NCI-H526 treated with DMSO at 0.1 percent for 48 hours (cell line): ENCODE measurements at regions not wholly inside any gene's neighbourhood (a gene's known extent, or its start where the extent isn't known, plus 50 kb on each side); places are given as distances from the start of the nearest gene placed in this dataset.
"Not testable (repeated sequence)": the region's sequence is repeated elsewhere in the genome, so short reads cannot be mapped to it uniquely, and the experiment has no call there.

Source experiments
- DNase-seq: peaks from one replicate; lab custom pipeline; 2025; lab: John Stamatoyannopoulos, UW

DNA sequence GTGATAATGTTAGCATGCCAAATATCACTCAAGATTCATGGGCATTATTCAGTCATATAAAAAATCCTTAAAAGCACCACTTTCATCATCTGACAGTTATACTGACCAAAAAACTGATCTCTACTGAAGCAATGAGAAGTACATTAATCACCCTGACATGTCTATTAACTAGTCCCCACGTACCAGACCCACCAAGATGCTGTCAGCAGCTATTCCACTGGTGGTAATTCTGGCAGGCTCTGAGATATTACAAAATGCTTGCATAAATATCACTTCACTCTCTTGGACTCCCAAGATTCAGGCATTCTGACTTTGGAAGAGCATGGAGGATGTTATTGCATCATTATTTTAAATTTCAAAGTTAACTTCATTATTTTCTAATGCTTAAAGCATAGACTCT lies 717.0 kb downstream of the DNAH5 start:
- DNase-seq: no peak

DNA sequence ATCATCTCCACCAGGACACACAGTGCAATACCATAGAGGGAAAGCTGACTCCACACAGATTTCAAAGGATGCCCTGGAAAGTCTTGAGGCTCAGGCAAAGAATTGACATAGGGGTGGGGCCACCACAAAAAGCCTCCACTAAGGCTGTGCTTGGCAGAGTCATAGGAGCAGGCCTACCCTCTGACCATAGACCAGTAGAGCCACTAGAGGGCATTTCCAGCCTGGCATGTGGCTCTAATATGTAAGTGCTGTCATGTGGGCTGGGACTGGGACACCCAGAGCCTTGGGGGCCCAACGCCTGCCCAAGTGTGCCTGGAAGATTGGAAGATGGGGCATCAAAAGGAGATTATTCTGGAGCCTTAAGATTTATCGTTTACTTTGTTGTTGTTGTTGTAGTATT lies 726.0 kb downstream of the DNAH5 start:
- no peak for DNase-seq

DNA sequence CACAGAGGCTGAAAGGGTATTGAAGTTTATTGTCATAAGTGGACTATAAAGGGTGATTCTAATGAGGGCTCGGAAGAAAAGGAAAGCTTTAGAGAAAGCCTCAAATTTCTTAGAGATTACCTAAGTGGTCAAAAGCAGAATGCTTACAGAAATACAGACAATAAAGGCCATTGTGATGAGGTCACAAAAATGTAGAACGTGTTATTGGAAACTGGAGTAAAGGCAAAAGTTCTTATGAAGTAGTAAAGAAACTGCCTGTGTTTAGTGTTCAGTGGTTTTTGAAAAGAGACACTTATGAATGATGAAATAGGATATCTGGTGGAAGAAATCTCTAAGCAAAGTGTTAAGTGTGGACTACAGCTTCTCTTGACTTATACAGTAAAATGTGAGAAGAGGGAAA lies 726.9 kb downstream of the DNAH5 start:
- no peak for DNase-seq

DNA sequence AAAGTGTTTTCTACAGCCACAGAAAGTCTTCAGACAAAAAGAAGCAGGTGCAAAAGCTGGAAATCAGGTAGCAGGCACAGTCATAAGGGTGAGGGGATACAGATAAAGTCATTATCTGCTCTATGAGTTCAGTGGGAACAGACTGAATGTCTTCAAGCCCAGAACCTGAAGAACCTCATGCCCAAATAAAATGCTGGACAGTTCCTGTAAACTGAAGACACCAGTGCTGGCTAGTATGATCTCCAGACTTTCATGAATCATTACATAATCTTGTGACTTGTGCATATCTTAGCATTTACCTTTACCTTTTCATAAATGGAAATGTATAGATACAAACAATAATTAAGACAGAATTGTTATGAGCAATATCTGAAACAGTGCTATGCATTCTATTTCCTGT lies 728.7 kb downstream of the DNAH5 start:
- no peak for DNase-seq

DNA sequence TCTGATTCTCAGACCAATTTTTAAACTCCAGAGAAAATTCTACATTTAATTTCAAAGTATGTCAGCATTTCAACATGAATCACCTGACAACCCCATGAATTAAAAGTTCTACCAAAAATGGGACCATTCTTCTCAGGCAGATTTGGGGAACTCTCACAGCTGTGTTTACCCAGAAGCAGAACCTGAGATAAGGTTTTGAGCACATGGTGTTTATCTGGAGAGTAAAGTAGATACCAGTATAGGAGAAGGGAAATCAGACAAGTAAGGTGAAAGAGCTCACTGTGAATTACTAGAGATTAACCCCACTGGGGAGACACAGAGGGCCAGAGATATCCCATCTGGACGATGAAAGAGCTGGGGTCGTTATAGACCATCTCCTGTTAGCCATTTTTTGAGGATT lies 729.1 kb downstream of the DNAH5 start:
- DNase-seq: no peak

DNA sequence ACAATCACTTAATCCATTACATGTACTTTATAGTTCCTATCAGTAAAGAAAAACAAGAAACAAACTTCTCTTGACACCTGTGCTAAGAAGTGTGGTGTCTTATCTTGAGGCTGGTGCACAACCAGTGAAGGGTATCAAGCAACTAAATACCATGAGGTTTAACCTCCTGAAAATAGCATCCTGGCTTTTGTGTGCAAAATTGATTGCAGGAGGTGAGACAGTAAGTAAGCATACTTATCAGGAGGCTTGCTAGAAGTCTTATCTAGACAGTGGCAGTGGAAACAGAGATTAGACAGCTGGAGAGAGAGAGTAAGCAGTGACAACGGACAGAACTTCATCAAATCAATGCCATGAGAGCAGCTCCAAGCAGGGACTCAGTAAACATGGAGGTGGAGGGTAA lies 730.3 kb downstream of the DNAH5 start:
- DNase-seq: no peak

DNA sequence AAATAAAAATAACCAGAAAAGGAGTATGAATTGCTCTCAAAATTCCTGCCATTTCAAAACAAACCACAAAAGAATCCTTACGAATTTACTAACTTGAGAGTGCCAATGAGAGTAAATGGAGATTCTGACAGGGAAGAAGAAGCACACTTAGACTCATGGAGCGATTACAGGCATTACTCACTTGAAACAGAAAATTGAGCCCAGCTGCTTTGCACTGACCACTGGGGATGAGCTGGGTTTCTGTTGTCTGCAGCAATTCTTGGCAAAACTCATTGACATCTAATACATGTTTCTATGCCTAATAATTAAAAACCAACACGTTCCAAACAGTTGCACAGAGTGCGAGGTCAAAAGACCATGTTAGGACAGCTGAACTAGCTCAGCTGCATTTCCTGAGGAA lies 731.6 kb downstream of the DNAH5 start:
- no peak for DNase-seq

DNA sequence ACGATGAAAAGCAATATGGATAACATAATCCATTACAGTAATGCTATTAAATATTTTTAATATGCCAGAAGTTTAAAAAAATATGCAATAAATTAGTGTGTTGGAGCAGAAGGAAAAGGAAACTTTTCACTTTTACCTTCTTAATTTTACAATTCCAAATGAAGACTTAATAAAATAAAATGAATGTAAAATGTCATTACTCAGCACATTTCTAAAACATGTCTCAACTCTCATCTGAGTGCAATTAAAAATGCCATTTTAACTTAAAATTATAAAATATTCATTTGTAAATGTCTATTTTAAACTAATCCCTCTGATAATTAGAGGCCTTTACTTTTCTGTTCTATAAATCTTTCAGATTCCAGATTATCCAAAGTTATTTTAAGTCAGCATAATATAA lies 733.4 kb downstream of the DNAH5 start:
- no peak for DNase-seq

DNA sequence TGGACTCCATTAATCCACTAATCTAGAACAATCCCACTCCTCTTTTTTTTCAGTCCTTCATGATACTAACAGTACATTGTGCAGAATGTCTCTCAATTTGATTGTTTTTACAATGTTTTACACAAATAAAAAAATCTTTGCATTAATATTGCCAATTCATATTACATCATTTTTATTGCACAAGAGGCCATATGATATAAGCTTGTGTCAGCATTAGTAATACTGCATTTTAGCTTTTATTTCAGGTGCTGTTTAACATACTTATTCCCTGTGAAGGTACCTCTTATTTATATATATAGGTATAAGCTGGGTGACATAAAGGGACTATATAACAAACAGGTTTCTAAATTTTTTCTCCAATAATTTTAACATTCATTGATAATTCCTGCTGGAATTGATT lies 737.4 kb downstream of the DNAH5 start:
- no peak for DNase-seq

DNA sequence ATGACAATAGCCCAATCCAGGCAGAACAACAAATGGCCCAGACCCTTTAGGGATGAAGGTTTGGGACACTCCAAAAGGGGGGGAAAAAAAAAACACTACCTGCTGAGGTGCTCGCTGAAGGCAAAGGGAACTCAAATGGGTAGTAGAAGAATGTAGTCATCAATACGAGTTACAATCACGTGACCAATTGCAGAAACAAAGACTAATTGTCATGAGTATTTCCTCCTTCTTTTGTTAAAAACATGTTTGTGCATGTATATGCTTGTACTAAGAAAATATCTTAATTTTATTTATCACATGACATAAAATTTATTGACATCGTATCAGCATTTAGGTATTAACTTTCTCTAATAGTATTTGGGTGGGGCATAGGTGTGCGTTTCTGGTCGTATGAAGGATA lies 743.5 kb downstream of the DNAH5 start:
- no peak for DNase-seq

DNA sequence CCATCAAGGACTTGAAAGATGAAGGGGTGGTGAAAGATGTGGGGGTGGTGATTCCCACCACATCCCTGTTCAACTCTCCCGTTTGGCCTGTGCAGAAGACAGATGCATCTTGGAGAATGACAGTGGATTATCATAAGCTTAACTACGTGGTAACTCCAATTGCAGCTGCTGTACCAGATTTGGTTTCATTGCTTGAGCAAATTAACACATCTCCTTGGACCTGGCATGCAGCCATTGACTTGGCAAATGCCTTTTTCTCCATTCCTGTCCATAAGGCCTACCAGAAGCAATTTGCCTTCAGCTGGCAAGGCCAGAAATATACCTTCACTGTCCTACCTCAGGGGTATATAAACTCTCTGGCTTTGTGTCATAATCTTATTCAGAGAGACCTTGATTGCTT lies 746.3 kb downstream of the DNAH5 start:
- not testable (repeated sequence) for DNase-seq

DNA sequence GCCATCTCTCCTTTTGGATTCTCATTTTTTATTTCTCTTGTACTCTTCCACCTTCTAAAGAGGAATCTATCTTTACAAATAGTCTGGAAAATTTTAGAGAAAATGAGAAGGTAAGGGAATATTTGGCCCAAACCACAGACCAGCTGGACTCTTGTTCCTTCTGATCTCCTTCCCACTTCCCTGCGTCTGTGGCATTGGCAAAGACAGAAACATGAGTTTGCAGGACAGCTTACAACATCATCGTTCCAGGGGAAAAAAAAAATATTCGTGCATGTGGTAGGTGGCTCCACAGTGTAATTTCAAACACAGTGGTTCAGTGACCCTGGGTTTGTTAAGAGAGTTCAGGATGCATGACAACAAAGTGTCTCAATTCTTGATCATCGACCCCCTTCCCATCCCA lies 755.0 kb downstream of the DNAH5 start:
- DNase-seq: no peak

DNA sequence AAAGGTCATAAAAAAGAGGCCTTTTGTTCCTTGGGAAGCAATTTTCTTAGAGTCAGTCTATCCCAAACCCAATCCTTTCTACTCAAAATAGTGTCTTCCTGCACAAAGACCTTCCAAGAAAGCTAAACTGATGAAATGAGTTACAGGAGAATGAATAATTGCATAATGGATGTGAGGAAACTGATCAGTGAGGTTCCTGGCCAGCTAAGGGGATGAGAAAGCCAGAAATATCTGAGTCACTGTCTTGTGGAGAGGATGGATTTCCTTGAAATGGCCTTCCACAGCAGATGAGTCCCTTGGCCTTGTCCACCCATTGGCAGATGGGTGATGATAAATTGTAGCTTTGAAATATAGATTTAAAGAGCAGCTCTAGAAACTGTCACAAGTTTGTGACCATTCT lies 756.1 kb downstream of the DNAH5 start:
- no peak for DNase-seq

DNA sequence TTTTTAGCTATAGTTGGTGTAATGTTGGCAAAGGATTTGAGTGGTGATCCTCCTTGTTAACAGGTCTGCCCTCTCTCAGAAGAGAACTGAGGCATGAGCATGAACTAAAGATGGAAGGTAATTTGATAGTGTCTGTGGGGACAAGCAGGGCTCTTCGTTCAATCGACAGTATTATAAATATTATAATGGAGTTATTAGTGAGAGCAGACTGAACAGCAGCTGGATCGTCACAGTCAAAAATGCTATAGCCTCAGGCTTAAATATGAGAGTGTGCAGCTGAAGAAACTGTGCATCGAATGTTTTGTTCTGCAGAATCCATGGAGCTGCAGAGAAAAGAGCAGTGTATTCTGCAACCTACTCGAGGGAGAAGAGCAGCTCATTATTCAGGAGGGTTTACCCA lies 757.3 kb downstream of the DNAH5 start:
- DNase-seq: peak; percentile 77

DNA sequence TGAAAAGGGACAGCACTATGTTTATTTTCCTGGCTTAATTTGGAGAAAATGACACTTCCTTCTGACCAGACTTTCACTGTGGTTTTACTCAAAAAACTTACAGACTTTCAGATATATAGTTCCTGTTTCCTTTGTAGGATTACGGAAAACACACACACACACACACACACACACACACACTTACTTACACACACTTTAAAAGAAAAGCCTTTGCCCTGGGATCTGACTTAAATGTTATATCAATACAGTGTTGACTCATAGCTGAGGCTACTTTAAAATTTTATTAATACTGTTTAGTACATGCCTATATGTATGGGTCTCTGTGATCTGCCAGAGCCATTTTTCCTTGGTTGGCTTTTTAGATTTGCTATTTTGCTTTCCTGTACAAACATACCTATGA lies 758.3 kb downstream of the DNAH5 start:
- DNase-seq: no peak

DNA sequence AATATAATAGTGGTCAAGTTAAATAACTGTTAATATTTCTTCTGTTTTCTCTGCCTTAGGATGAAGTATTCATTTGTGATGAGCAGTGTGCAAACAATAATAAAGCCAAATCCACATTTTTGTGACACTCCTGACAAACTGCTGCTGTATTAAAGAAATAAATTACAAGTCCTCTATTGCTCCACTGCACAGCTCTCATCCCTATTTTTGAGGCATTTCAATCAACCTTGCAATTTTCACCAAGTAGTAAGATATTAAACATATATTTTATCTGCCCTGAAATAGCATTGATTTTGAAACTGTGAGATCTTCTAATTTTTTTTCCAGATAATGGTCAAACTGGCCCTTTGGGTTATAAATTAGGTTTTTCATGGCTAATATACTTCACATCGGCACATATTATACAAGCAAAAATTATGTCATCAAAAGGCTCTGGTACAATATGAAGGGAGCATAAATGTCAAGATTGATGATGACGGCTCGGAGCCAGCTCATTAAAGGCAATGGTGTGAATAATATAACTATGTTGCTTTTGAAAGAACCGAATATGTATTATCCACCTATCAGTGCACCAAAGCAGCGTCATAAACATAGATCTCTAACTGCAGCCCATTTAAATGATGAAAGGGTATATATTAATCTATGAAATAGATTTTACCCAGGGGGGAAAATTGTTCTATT lies 764.9 kb downstream of the DNAH5 start:
- no peak for DNase-seq

DNA sequence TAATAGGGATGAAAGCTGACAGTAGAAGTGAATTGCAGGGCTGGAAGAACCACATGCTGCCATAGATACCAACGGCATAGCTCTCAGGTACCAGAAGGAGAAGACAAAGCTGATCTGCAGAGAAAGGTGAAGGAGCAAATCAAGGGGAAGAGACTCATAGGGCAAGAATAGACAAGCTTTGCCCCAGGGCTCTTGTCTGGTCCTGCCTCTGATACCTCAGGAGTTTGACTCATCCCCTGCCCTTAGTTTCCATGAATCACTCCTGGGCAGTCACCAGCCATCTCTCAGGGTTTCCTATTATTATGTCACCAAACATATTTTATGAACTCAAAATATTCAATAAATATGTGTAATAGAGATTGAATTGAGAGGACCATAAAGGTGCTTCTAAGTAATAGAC lies 800.9 kb downstream of the DNAH5 start:
- DNase-seq: no peak

DNA sequence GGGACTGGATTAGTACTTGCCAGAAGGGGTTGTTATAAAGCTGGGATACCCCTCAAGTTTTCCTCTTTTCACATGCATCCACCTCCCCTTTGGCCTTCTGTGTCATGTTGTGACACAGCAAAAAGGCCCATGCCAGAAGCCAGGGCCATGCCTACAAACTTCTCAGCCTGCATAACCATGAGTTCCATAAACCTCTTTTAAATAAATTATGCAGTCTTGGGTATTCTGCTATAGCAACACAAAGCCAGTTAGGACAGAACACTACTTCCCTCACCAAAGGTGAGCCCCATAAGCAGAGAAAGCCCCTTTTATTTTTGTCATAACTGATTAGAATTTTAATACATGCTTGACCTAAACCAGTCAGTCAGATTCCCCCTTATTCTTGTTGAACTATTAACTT lies 801.3 kb downstream of the DNAH5 start:
- DNase-seq: no peak

DNA sequence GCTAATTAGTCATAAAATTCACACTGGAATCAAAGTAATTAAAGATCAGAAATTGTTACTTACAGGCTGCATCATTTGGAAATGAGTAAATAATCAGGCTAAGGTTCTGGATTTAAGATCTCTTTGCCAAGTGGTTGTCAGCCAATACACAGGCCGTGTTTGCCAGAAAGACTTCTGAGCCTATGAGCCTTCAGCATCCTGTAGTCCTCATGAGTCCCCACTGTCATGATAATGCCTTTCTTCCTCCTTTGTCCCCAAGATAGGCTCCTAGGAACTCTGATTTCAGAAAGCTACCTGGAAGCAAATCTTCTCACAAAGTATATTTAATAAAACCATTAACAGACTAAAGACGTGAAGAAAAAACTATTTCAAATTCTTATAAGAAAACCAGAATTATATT lies 810.5 kb downstream of the DNAH5 start:
- DNase-seq: no peak

DNA sequence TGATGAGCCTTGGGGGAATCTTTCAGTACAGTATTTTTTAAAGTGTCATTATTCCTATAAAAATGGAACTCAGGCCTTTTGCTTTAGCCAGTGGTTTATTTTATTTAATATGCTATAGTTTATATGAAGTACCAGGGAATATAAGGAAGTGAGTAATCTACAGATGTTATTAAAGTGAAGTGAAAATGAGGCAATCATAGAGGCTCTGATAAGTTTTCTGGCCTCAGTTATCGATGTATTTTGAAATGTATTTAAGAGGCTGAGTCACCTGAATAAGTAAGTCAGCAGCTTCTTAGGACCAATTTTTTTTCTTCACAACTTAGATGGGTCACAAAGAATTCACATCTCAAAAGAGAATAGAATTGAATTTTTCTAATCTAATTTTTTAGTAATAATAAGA lies 829.0 kb downstream of the DNAH5 start:
- no peak for DNase-seq

DNA sequence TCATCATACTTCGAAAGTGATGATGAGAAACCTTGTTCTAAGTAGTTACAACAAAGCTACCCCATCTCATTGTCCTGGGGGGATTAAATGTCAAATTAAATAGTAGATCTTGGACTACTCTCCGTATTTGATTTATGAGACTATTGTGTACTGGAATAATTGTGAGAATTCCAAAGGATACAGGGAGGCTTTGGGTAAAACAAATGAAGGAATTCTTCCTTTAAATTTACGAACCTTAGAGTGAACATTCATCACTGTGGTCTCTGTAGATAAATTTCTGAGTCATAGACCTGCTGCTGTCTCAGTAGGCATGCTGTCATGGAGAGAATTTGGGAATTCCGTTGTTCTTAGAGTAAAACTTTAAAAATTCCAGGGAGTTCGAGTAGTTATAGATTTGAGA lies 836.2 kb downstream of the DNAH5 start:
- DNase-seq: no peak

DNA sequence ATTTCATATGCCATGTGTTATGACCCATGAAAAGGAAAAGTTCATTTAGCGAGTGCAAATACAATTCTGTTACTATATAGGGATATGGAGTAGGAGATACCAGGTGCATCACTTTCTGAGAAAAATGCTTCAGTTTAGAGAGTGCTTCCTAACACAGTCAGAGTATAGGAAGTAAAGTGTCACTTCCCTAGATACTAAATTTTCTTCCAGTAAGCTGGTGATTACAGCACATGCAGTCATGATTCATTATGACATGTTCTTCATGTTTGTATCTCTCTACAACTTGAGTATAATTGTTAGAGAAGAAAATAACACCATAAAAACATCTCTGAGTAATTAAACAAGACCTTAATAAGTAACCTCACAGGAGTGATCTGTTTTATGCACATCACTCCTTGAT lies 837.0 kb downstream of the DNAH5 start:
- DNase-seq: no peak

DNA sequence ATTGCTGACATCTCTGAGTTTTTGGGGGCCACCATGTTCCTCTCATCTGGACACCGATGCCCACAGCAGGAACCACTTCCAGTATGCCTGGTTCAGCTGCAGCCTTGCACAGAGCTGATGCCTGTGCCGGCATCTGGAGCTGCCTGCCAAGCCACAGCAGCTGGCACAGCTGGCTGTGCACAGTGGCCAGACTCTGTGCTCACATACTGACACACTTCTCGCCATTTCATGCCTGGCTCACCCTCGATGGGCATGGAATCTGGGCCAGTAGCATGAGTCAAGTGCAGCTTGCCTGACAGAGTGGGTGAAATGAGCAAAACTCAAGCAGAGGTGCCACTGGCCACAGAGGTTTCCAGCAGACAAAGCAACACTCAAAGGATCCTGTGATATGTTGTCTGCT lies 863.4 kb downstream of the DNAH5 start:
- DNase-seq: no peak

DNA sequence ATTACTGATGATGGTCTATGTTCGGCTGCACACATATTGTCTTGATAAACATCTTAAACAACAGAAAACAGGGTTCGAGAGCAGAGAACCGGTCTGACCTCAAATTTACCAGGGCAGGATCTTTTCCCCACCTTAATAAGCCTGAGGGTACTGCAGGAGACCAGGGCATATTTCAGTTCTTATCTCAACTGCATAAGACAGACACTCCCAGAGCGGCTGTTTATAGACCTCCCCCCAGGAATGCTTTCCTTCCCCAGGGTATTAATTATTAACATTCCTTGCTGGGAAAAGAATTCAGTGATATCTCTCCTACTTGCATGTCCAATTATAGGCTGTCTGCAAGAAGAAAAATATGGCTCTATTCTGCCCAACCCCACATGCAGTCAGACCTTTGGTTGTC lies 871.6 kb downstream of the DNAH5 start:
- not testable (repeated sequence) for DNase-seq

DNA sequence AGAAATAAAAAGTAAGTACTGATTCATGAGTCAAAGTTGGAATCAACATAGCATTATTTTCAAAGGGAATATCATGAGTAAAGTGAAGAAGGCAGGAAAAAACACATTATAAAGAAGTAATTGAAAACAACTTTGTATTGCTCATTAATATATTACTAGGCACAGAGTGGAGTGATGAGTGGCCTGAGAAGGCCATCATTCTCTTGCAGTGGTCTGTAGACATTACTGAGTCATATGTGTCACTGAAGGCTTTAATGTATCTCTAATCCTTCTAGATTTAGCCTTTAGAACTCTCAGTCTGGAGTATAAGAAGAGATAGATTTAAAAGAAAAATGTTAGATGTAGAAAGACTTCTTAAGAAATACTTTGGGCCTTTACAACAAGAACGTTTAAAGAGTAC lies 881.4 kb downstream of the DNAH5 start:
- no peak for DNase-seq
